BLaER1 (cell line): ENCODE measurements at regions not wholly inside any gene's neighbourhood (a gene's known extent, or its start where the extent isn't known, plus 50 kb on each side); places are given as distances from the start of the nearest gene placed in this dataset.

Experiments
- H3K27ac ChIP-seq: shearing (Covaris generic); formaldehyde crosslinking; 2 replicates; pipeline ENCODE4 v1.8.1; 2022
- H3K27me3 ChIP-seq: shearing (Covaris generic); formaldehyde crosslinking; 2 replicates; pipeline ENCODE4 v1.8.1; 2022
- H3K36me3 ChIP-seq: shearing (Covaris generic); formaldehyde crosslinking; 2 replicates; pipeline ENCODE4 v1.8.1; 2022
- H3K4me1 ChIP-seq: shearing (Covaris generic); formaldehyde crosslinking; 2 replicates; pipeline ENCODE4 v1.8.1; 2022
- H3K4me2 ChIP-seq: shearing (Covaris generic); formaldehyde crosslinking; 2 replicates; pipeline ENCODE4 v1.8.1; 2022
- H3K4me3 ChIP-seq: shearing (Covaris generic); formaldehyde crosslinking; 2 replicates; pipeline ENCODE4 v1.8.1; 2022
- H3K9ac ChIP-seq: shearing (Covaris generic); formaldehyde crosslinking; 2 replicates; pipeline ENCODE4 v1.8.1; 2022
- H3K9me3 ChIP-seq: shearing (Covaris generic); formaldehyde crosslinking; 2 replicates; pipeline ENCODE4 v1.8.1; 2022
- H4K20me1 ChIP-seq: shearing (Covaris generic); formaldehyde crosslinking; 2 replicates; pipeline ENCODE4 v1.8.1; 2022
- Cebpa-rat ChIP-seq: shearing (Covaris generic); IDR thresholded peaks from 2 replicates; pipeline ENCODE4 v1.8.1; 2022

GRCh38 chr10:111539246-111539645, 462.4 kb downstream of the ADRA2A start:
- Histone ChIP-seq H3K27me3 (no peaks in the 10 kb centered on the region), H3K4me2 (no peak overlapping the region), H3K9me3 (no peaks in the 10 kb centered on the region), H3K4me1 (no peaks in the 10 kb centered on the region), H3K4me3 (no peak overlapping the region), H3K27ac (no peak overlapping the region), H4K20me1 (no peaks in the 10 kb centered on the region), H3K9ac (no peak overlapping the region), H3K36me3 (no peaks in the 10 kb centered on the region)
- TF ChIP-seq Cebpa-rat, result no peak

- Histone ChIP-seq H4K20me1 (no peaks in the 10 kb centered on the region), H3K9me3 (no peaks in the 10 kb centered on the region), H3K4me1 (no peaks in the 10 kb centered on the region), H3K4me3 (no peak overlapping the region), H3K27me3 (no peaks in the 10 kb centered on the region), H3K27ac (no peak overlapping the region), H3K4me2 (no peak overlapping the region), H3K9ac (no peak overlapping the region), H3K36me3 (no peaks in the 10 kb centered on the region)
- TF ChIP-seq Cebpa-rat, result no peak
Measured at GRCh38 chr10:111543854-111544253, 467.0 kb downstream of the ADRA2A start.

- Histone ChIP-seq H3K9me3 (no peaks in the 10 kb centered on the region), H3K4me2 (no peak overlapping the region), H3K27me3 (no peaks in the 10 kb centered on the region), H4K20me1 (no peaks in the 10 kb centered on the region), H3K4me1 (no peaks in the 10 kb centered on the region), H3K36me3 (no peaks in the 10 kb centered on the region), H3K4me3 (no peak overlapping the region), H3K9ac (no peak overlapping the region), H3K27ac (no peak overlapping the region)
- TF ChIP-seq Cebpa-rat, result no peak
Measured at GRCh38 chr10:111545861-111546605, 469.2 kb downstream of the ADRA2A start.

GRCh38 chr10:111548084-111548726, 471.4 kb downstream of the ADRA2A start:
- Histone ChIP-seq H3K4me3 (no peak overlapping the region), H3K4me1 (no peaks in the 10 kb centered on the region), H3K27me3 (no peaks in the 10 kb centered on the region), H3K27ac (no peak overlapping the region), H3K4me2 (no peak overlapping the region), H3K36me3 (no peaks in the 10 kb centered on the region), H4K20me1 (no peaks in the 10 kb centered on the region), H3K9me3 (no peaks in the 10 kb centered on the region), H3K9ac (no peak overlapping the region)
- no peak for TF ChIP-seq Cebpa-rat

- no peaks in the 10 kb centered on the region for H3K4me1 ChIP-seq
- no peak overlapping the region for H3K9ac ChIP-seq
- H3K36me3 ChIP-seq, result no peaks in the 10 kb centered on the region
- no peaks in the 10 kb centered on the region for H3K9me3 ChIP-seq
- no peaks in the 10 kb centered on the region for H3K27me3 ChIP-seq
- no peak overlapping the region for H3K27ac ChIP-seq
- no peak overlapping the region for H3K4me3 ChIP-seq
- no peaks in the 10 kb centered on the region for H4K20me1 ChIP-seq
- no peak overlapping the region for H3K4me2 ChIP-seq
- no peak for TF ChIP-seq Cebpa-rat
Measured at GRCh38 chr10:111551001-111551400, 474.2 kb downstream of the ADRA2A start.

- H3K4me3 ChIP-seq, result no peak overlapping the region
- no peak for TF ChIP-seq Cebpa-rat
- H3K4me2 ChIP-seq, result no peak overlapping the region
- H3K27ac ChIP-seq, result no peak overlapping the region
- no peaks in the 10 kb centered on the region for H3K36me3 ChIP-seq
- H3K4me1 ChIP-seq, result no peaks in the 10 kb centered on the region
- no peak overlapping the region for H3K9ac ChIP-seq
- H3K9me3 ChIP-seq, result no peaks in the 10 kb centered on the region
- H3K27me3 ChIP-seq, result no peaks in the 10 kb centered on the region
- H4K20me1 ChIP-seq, result no peaks in the 10 kb centered on the region
Measured at GRCh38 chr10:111556666-111557065, 479.8 kb downstream of the ADRA2A start.

GRCh38 chr10:111558211-111558610, 481.4 kb downstream of the ADRA2A start:
- no peak overlapping the region for H3K4me2 ChIP-seq
- H3K9ac ChIP-seq, result no peak overlapping the region
- H4K20me1 ChIP-seq, result no peaks in the 10 kb centered on the region
- no peaks in the 10 kb centered on the region for H3K27me3 ChIP-seq
- TF ChIP-seq Cebpa-rat, result no peak
- H3K4me3 ChIP-seq, result no peak overlapping the region
- no peaks in the 10 kb centered on the region for H3K36me3 ChIP-seq
- no peaks in the 10 kb centered on the region for H3K4me1 ChIP-seq
- no peak overlapping the region for H3K27ac ChIP-seq
- H3K9me3 ChIP-seq, result no peaks in the 10 kb centered on the region

GRCh38 chr10:111560027-111560426, 483.2 kb downstream of the ADRA2A start:
- Histone ChIP-seq H3K4me2 (no peak overlapping the region), H3K36me3 (no peaks in the 10 kb centered on the region), H3K9me3 (no peaks in the 10 kb centered on the region), H3K27ac (no peak overlapping the region), H3K4me3 (no peak overlapping the region), H3K4me1 (no peaks in the 10 kb centered on the region), H3K9ac (no peak overlapping the region), H3K27me3 (no peaks in the 10 kb centered on the region), H4K20me1 (no peaks in the 10 kb centered on the region)
- TF ChIP-seq Cebpa-rat, result no peak

- Histone ChIP-seq H4K20me1 (no peaks in the 10 kb centered on the region), H3K27me3 (no peaks in the 10 kb centered on the region), H3K9ac (no peak overlapping the region), H3K4me2 (no peak overlapping the region), H3K4me3 (no peak overlapping the region), H3K36me3 (no peaks in the 10 kb centered on the region), H3K4me1 (peaks cover 8% of the 10 kb centered on the region), H3K9me3 (no peaks in the 10 kb centered on the region), H3K27ac (no peak overlapping the region)
- TF ChIP-seq Cebpa-rat, result no peak
Measured at GRCh38 chr10:111561124-111561523, 484.3 kb downstream of the ADRA2A start.

GRCh38 chr10:111565542-111565941, 488.7 kb downstream of the ADRA2A start:
- H3K9ac ChIP-seq, result no peak overlapping the region
- no peaks in the 10 kb centered on the region for H3K36me3 ChIP-seq
- no peak overlapping the region for H3K27ac ChIP-seq
- no peak for TF ChIP-seq Cebpa-rat
- no peaks in the 10 kb centered on the region for H3K9me3 ChIP-seq
- no peaks in the 10 kb centered on the region for H4K20me1 ChIP-seq
- no peak overlapping the region for H3K4me3 ChIP-seq
- H3K27me3 ChIP-seq, result no peaks in the 10 kb centered on the region
- no peak overlapping the region for H3K4me2 ChIP-seq
- peaks cover 9% of the 10 kb centered on the region for H3K4me1 ChIP-seq

- Histone ChIP-seq H3K9ac (no peak overlapping the region), H3K27me3 (no peaks in the 10 kb centered on the region), H4K20me1 (no peaks in the 10 kb centered on the region), H3K36me3 (no peaks in the 10 kb centered on the region), H3K27ac (no peak overlapping the region), H3K9me3 (no peaks in the 10 kb centered on the region), H3K4me2 (peak overlapping the region; percentile 69), H3K4me3 (no peak overlapping the region), H3K4me1 (peaks cover 14% of the 10 kb centered on the region)
- TF ChIP-seq Cebpa-rat, result no peak
Measured at GRCh38 chr10:111578076-111578475, 501.2 kb downstream of the ADRA2A start.
